Stimulated activated naive B cell treated with anti-CD40 and anti-IgM and Interleukin-4, amounts not matched to agents 10 μg/mL and 1 μg/mL and 100 μg/mL, for 72 hours (primary cell): ENCODE measurements at regions not wholly inside any gene's neighbourhood (a gene's known extent, or its start where the extent isn't known, plus 50 kb on each side); places are given as distances from the start of the nearest gene placed in this dataset.

Experiments
- ATAC-seq, 2 donors: fragments of 150-1000 bp; cut with Tn5 transposase; replicated peaks; 2 replicates each; pipeline ENCODE4 v1.10.0; 2021; ENCODE audit warnings: moderate library complexity in 1 of 2
- DNase-seq: peaks from one replicate; pipeline ENCODE4 v3.0.0; 2021
- H3K27ac Mint-ChIP-seq: one replicate; pipeline ENCODE4 v1.8.0; 2022; ENCODE audit warnings: mild to moderate bottlenecking, mixed read lengths
- H3K27me3 Mint-ChIP-seq, 2 donors: one replicate each; pipeline ENCODE4 v1.8.0; 2022; ENCODE audit warnings: mixed read lengths in 2 of 2
- H3K36me3 Mint-ChIP-seq, 2 donors: one replicate each; pipeline ENCODE4 v1.8.0; 2022; ENCODE audit warnings: mixed read lengths in 2 of 2, mild to moderate bottlenecking in 1 of 2
- H3K4me1 Mint-ChIP-seq, 2 donors: one replicate each; pipeline ENCODE4 v1.8.0; 2022; ENCODE audit warnings: mixed read lengths in 2 of 2, mild to moderate bottlenecking in 1 of 2
- H3K4me3 Mint-ChIP-seq, 2 donors: one replicate each; pipeline ENCODE4 v1.8.0; 2022; ENCODE audit warnings: mild to moderate bottlenecking in 2 of 2, mixed read lengths in 2 of 2, moderate library complexity in 1 of 2
- H3K9me3 Mint-ChIP-seq, 2 donors: one replicate each; pipeline ENCODE4 v1.8.0; 2022; ENCODE audit warnings: mixed read lengths in 2 of 2, mild to moderate bottlenecking in 1 of 2

DNA sequence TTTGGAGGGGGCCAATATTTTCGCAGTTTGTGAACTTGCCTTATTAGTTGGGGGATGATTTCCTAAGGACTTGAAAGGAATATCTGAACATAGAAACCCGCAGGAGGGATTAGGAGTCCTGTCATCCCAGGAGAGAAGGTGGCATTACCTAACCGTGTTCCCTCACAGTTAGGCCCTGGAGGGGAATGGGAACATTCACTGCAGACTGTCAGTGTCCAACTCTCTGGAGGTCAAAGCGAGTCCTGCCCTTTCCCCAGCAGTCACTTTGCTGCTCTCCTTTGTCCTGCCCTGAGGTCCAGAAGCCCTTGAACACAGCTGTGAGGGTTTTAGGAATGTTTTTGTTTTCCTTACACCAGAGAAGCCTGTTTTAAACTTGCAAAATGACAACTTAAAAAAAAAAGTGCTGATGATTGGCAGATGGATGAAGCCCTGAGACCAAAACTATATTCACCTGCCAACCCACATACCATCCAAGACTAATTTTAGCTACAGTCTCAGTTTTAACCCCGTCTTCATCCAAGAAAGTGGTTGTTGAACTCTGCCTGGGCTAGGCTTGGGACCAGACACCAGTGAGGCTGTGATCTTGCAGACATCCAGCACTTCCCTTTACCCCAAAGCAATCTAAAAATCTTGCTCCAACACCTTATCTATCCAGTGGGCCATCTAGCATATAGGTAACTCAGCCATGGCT lies 90.5 kb upstream of the MEX3C start:
- no peak for ATAC-seq
- peaks cover 0 to 6% of the 10 kb centered on the region in 2 donors for H3K36me3 Mint-ChIP-seq
- no peak overlapping the region for H3K4me3 Mint-ChIP-seq
- H3K27me3 Mint-ChIP-seq = peaks cover 13 to 21% of the 10 kb centered on the region in 2 donors
- H3K27ac Mint-ChIP-seq = no peak overlapping the region
- DNase-seq = no peak
- peaks cover 4 to 10% of the 10 kb centered on the region in 2 donors for H3K9me3 Mint-ChIP-seq
- H3K4me1 Mint-ChIP-seq = no peaks in the 10 kb centered on the region

DNA sequence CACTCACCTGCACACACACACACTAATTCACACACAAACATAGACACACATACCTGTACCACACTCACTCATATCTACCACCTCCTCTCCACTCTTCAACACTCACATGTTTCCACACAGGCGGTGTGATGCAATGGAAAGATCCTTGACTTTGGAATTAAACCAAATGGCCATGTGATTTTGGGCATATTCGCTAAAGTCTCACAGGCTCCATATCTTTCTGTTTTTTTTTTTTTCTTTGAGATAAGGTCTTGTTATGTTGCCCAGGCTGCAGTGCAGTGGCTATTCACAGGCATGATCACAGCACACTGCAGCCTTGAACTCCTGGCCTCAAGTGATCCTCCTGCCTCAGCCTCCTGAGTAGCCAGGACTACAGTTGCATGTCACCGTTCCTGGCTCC lies 91.1 kb upstream of the MEX3C start:
- no peaks in the 10 kb centered on the region for H3K4me1 Mint-ChIP-seq
- H3K36me3 Mint-ChIP-seq = peaks cover 0 to 6% of the 10 kb centered on the region in 2 donors
- no peak overlapping the region for H3K4me3 Mint-ChIP-seq
- no peak overlapping the region for H3K27ac Mint-ChIP-seq
- no peak for DNase-seq
- H3K9me3 Mint-ChIP-seq = peaks cover 4 to 10% of the 10 kb centered on the region in 2 donors
- ATAC-seq = no peak
- peaks cover 19 to 27% of the 10 kb centered on the region in 2 donors for H3K27me3 Mint-ChIP-seq

DNA sequence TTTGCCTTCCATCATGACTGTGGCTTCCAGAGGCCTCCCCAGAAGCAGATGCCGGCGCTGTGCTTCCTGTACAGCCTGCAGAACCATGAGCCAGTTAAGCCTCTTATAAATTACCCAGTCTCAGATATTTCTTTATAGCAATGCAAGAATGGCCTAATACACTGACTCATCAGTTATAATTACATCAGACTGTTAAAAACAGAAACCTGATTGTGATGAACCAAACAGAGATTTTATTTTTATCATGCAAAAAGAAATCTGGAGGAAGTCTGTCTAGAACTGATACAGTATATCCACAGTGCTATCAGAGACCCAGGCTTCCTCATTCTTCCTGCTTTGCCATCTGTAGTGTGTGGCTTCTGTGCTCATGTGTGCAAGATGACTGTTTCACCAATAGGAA lies 93.4 kb upstream of the MEX3C start:
- no peaks in the 10 kb centered on the region for H3K4me1 Mint-ChIP-seq
- DNase-seq (no peak), ATAC-seq (no peak)
- no peak overlapping the region for H3K4me3 Mint-ChIP-seq
- H3K27ac Mint-ChIP-seq = no peak overlapping the region
- peaks cover 4 to 10% of the 10 kb centered on the region in 2 donors for H3K9me3 Mint-ChIP-seq
- peaks cover 26 to 29% of the 10 kb centered on the region in 2 donors for H3K27me3 Mint-ChIP-seq
- peaks cover 0 to 6% of the 10 kb centered on the region in 2 donors for H3K36me3 Mint-ChIP-seq

DNA sequence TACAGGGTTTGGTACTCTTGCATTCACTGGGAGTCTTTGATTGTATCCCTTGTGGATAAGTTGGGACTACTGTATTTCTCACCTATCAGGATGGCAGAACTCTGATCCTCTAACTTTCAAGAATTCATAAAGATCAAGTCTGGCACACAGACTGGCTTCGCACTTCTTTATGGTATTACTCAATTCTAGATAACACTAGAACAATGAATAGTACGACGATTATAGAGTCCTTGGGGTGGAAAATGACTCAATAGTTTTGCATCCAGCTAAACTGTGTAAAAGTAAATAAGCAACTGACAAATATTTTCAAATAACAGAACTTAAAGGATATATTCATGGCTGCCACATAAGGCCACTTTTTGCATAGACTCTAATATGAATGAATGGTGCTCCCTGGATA lies 103.4 kb upstream of the MEX3C start:
- H3K27me3 Mint-ChIP-seq = peaks cover 9 to 13% of the 10 kb centered on the region in 2 donors
- ATAC-seq = no peak
- H3K9me3 Mint-ChIP-seq = peaks cover 0 to 2% of the 10 kb centered on the region in 2 donors
- DNase-seq = no peak
- no peaks in the 10 kb centered on the region for H3K4me1 Mint-ChIP-seq
- no peaks in the 10 kb centered on the region for H3K36me3 Mint-ChIP-seq
- H3K27ac Mint-ChIP-seq = no peak overlapping the region
- no peak overlapping the region for H3K4me3 Mint-ChIP-seq

DNA sequence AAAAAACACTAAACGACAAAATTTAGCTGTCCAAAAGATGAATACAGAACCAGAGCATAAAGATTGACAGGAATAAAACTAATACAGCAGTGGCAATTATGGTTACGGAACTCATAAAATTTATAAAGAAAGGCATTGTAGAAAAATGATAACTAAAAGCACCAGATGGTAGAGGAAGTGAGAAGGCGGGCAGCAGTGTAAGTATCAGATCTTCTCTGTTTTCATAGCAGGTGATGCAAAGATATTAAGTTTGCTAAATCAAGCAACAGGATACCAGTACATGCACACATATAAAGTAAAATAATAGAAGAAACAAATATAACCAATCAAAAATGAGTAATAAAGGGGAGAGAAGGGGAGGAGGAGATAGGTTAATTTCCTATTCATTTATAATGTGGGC lies 103.9 kb upstream of the MEX3C start:
- H3K27me3 Mint-ChIP-seq = peaks cover 14 to 18% of the 10 kb centered on the region in 2 donors
- no peaks in the 10 kb centered on the region for H3K4me1 Mint-ChIP-seq
- H3K36me3 Mint-ChIP-seq = no peaks in the 10 kb centered on the region
- DNase-seq = no peak
- no peak overlapping the region for H3K4me3 Mint-ChIP-seq
- H3K9me3 Mint-ChIP-seq = peaks cover 0 to 7% of the 10 kb centered on the region in 2 donors
- no peak for ATAC-seq
- no peak overlapping the region for H3K27ac Mint-ChIP-seq

DNA sequence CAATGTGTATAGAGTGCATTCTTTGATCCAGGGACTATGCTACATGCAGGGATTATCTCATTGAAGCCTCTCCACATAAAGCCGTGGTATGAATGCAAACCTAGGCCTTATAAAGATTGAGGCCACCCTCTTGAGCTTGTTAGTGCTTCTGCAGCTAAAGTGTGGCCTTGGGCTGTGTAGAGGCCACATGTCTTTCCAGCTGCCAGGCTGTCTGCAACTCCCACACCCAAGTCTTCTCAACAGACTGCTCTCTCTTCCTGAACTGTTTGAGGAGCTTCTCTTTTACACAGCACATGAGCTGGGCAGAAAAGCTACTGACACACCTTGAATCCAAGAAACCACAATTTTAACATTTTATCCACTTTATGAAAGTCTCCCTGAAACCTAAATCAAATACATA lies 119.2 kb upstream of the MEX3C start:
- H3K4me1 Mint-ChIP-seq = peaks cover 0 to 1% of the 10 kb centered on the region in 2 donors
- ATAC-seq = no peak
- H3K4me3 Mint-ChIP-seq = no peak overlapping the region
- peaks cover 5 to 23% of the 10 kb centered on the region in 2 donors for H3K27me3 Mint-ChIP-seq
- H3K9me3 Mint-ChIP-seq = peaks cover 5 to 11% of the 10 kb centered on the region in 2 donors
- H3K27ac Mint-ChIP-seq = no peak overlapping the region
- peaks cover 3% of the 10 kb centered on the region in 2 donors for H3K36me3 Mint-ChIP-seq
- no peak for DNase-seq

DNA sequence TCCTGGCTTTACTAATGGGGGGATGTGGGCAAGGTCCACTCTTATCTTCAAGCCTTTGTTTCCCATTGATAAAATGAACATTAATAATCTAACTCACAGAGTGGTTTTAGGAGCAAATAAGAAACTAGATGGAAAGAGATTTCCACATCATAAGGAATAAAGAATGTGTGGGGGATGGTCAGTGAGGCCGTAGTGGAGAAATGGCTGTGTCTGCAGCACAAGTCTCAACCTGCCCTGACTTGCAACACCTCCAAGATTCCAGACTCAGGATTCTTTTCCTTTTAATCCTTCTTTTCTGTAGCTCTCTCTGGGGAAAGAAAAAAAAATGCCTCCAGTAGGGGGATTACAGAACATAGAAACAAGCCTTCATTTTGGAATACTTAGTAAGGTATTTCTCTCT lies 124.2 kb upstream of the MEX3C start:
- H3K4me1 Mint-ChIP-seq = no peaks in the 10 kb centered on the region

DNA sequence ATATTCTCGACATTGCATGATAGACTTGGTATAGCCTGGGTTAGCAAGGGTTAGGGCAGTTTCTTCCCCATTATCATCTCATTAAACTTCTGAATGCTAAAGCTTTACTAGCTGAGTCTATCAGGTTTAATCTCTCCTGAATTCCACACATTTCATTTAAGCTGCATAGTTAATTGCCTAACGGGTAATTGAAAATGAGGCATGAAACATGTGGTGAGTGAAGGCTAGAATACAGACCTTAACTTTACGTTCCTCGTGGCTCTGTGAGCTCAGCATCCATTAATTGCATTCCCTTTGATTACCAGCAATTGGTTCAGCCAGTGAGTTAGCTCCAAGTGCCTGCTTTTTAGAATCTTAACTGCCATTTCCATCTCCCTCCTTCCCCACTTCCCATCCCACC lies 126.5 kb upstream of the MEX3C start:
- Mint-ChIP-seq H3K4me3 (no peak overlapping the region), H3K9me3 (peaks cover 0 to 1% of the 10 kb centered on the region in 2 donors), H3K4me1 (no peaks in the 10 kb centered on the region), H3K27ac (no peak overlapping the region), H3K27me3 (peaks cover 5 to 17% of the 10 kb centered on the region in 2 donors), H3K36me3 (no peaks in the 10 kb centered on the region)
- no peak for DNase-seq
- no peak for ATAC-seq

More for the DNA sequence above, 124.2 kb upstream of the MEX3C start:
- peaks cover 10 to 31% of the 10 kb centered on the region in 2 donors for H3K27me3 Mint-ChIP-seq
- ATAC-seq (no peak), DNase-seq (no peak)
- H3K36me3 Mint-ChIP-seq = no peaks in the 10 kb centered on the region
- H3K9me3 Mint-ChIP-seq = peaks cover 0 to 5% of the 10 kb centered on the region in 2 donors
- H3K4me3 Mint-ChIP-seq = no peak overlapping the region
- no peak overlapping the region for H3K27ac Mint-ChIP-seq

DNA sequence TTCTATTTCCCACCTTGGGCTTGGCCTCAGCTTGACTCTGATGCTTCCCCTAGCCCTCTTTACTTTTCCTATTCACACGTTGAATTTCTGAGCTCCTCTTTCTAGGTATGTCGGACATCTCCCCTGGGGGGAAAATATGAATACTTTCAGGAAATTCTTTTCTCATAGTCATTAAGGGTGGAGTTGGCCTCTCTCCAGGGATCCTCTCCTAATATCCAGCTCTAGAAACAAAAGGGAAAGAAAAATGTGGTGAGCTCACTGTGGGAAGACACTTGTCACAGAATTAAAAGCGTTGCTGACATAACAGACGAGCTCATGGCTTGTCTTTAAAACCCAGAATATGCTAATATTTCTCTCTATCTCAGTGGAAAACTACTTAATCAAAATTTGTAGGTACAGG lies 132.7 kb upstream of the MEX3C start:
- ATAC-seq = no peak

DNA sequence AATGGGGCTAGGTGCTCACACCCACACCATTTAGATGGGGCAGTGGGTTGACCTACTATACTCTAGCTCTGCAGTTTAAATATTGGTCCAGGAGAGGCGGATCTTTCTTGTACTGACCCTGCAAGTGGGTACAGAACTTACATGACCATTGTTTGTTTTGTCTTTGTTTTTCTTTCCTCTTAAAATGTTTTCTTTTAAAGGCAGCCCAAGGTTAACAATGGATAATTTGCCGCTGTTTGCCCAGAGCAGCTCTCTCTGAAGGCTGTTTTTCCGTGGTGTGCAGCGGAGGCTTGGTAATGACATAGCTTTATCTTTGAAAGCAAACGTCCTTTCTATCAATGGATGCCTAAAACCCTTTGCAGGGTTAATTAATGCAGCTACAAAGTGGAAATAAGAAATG lies 133.3 kb upstream of the MEX3C start:
- Mint-ChIP-seq H3K27ac (no peak overlapping the region), H3K9me3 (no peaks in the 10 kb centered on the region), H3K4me1 (no peaks in the 10 kb centered on the region), H3K27me3 (peaks cover 11 to 16% of the 10 kb centered on the region in 2 donors), H3K36me3 (no peaks in the 10 kb centered on the region), H3K4me3 (no peak overlapping the region)
- ATAC-seq = no peak
- no peak for DNase-seq

More for the DNA sequence above, 132.7 kb upstream of the MEX3C start:
- Mint-ChIP-seq H3K4me1 (no peaks in the 10 kb centered on the region), H3K27me3 (peaks cover 14 to 16% of the 10 kb centered on the region in 2 donors), H3K4me3 (no peak overlapping the region), H3K27ac (no peak overlapping the region), H3K9me3 (no peaks in the 10 kb centered on the region), H3K36me3 (no peaks in the 10 kb centered on the region)
- no peak for DNase-seq

DNA sequence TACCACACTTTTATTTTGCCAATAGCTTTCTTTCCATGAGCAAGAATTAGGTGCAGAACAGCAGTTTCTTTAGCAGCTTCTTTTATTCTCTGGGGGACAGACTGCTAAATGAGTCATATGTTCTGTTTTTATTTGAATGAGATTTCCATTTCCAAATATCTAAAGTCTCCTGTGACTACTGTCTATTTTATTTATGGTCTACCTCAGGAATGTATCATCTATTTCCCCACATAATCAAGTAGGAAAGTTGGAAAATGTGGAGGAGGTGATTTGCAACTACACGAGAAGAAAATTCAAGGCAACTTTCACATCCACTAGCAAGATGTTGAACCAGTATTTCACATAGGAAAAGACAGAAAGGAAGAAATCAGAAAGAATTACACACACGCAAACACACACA lies 139.9 kb upstream of the MEX3C start:
- no peak for ATAC-seq
- Mint-ChIP-seq H3K4me3 (no peak overlapping the region), H3K27ac (no peak overlapping the region), H3K9me3 (no peaks in the 10 kb centered on the region), H3K36me3 (no peaks in the 10 kb centered on the region), H3K27me3 (peaks cover 17 to 20% of the 10 kb centered on the region in 2 donors), H3K4me1 (no peaks in the 10 kb centered on the region)
- no peak for DNase-seq

DNA sequence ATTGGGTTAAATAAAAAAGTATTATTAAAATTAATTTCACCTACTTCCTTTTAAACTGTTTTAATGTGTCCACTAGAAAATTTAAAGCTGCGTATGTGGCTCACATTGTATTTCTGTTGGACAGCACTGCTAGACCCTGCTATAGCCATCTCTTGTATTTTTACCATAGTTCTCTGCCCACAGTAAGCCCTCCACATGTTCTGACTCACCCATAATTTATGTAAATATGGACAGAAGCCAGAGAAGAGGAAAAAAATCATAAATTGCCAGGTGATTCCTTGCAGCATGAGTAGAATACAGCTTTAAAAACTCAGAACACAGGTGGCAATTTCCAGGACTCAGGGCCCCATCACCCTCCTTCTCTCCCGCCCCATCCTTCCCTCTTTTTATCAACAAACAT lies 142.4 kb upstream of the MEX3C start:
- DNase-seq = no peak
- H3K4me1 Mint-ChIP-seq = no peaks in the 10 kb centered on the region
- no peak overlapping the region for H3K4me3 Mint-ChIP-seq
- no peak for ATAC-seq
- no peaks in the 10 kb centered on the region for H3K9me3 Mint-ChIP-seq
- no peaks in the 10 kb centered on the region for H3K36me3 Mint-ChIP-seq
- H3K27me3 Mint-ChIP-seq = peaks cover 12 to 20% of the 10 kb centered on the region in 2 donors
- H3K27ac Mint-ChIP-seq = no peak overlapping the region

DNA sequence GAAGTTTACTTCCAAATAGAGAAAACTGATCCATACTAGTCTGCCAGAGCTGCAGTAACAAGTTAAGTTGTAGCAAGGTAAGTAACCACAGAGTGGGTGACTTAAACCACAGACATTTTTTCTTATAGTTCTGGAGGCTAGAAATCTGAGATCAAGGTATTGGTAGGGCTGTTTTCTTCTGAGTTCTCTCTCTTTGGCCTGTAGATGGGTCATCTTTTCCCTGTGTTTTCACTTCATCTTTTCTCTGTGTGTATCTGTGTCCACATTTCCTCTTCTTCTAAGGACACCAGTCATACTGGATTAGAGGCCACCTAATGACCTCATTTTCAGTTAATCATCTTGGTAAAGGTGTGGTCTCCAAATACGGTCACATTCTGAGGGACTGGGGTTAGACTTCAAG lies 142.9 kb upstream of the MEX3C start:
- Mint-ChIP-seq H3K4me3 (no peak overlapping the region), H3K4me1 (no peaks in the 10 kb centered on the region), H3K9me3 (no peaks in the 10 kb centered on the region), H3K27ac (no peak overlapping the region), H3K36me3 (no peaks in the 10 kb centered on the region), H3K27me3 (peaks cover 12 to 20% of the 10 kb centered on the region in 2 donors)
- DNase-seq (no peak), ATAC-seq (peak; percentile 68 to 80)

DNA sequence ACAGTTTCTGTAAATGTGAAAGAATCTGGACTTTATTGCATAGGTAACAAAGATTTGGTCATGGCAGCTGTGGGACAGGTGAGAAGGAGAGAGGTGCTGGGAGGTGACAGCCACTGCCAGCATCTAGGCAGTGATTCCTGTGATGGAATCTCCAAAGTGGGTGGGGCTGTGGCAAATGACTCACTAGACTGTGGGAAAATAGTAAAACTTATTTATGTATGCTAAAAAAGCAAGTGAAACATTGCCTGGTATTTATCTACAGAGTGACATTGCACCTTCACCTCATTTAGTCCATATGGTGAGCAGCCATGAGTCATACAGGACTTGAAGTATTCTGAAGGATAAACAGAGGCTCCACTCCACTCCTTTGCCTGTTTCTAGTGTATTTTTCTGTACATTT lies 145.3 kb upstream of the MEX3C start:
- DNase-seq (no peak), ATAC-seq (peak; percentile 50 to 52)
- no peak overlapping the region for H3K4me3 Mint-ChIP-seq
- peaks cover 16 to 17% of the 10 kb centered on the region in 2 donors for H3K27me3 Mint-ChIP-seq
- no peaks in the 10 kb centered on the region for H3K9me3 Mint-ChIP-seq
- peaks cover 2 to 8% of the 10 kb centered on the region in 2 donors for H3K4me1 Mint-ChIP-seq
- H3K27ac Mint-ChIP-seq = no peak overlapping the region
- no peaks in the 10 kb centered on the region for H3K36me3 Mint-ChIP-seq

DNA sequence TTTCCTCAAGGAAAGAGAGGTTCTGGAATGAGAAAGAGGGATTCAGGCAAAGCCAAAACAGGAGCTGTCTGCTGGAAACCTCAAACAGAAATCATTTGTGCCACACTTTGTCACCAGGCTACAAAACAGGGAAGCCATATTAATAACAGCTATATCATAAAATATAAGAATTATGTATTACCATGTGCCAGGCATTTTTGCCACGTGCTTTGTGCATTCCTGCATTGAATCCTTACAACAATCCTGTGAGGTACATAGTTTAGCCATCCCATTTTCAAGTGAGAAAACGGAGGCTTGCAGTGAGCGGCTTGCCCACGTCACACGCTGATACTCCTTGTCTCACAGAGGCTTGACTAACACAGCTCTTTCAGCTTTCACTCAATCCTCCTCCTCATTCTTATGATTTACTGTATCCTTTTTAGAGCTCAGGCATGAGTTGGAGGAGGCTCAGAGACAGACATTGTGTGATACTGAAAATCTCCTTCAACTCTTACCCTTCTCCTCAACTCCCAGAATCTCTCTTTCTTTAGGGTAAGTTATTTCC lies 148.4 kb upstream of the MEX3C start:
- Mint-ChIP-seq H3K36me3 (no peaks in the 10 kb centered on the region), H3K4me1 (peaks cover 2 to 8% of the 10 kb centered on the region in 2 donors), H3K27me3 (peaks cover 20 to 28% of the 10 kb centered on the region in 2 donors), H3K27ac (no peak overlapping the region), H3K4me3 (no peak overlapping the region), H3K9me3 (no peaks in the 10 kb centered on the region)
- no peak for DNase-seq
- peak in 1 of 2 donors; percentile 12 for ATAC-seq
